NT2/D1 (cell line): ENCODE measurements at regions not wholly inside any gene's neighbourhood (a gene's known extent, or its start where the extent isn't known, plus 50 kb on each side); places are given as distances from the start of the nearest gene placed in this dataset.

Experiments used
- DNase-seq: peaks from one replicate; pipeline ENCODE4 v3.0.0-alpha.2; 2011; ENCODE audit warnings: low read depth, low spot score
- H3K27me3 ChIP-seq: 2 replicates; pipeline ENCODE4 v1.6.0; 2011; ENCODE audit warnings: mild to moderate bottlenecking; ENCODE audit not compliant: insufficient read length, insufficient read depth
- H3K36me3 ChIP-seq: 2 replicates; pipeline ENCODE4 v1.6.1; 2011; ENCODE audit warnings: mild to moderate bottlenecking, low read length, mixed read lengths; ENCODE audit not compliant: insufficient read depth, insufficient read length
- H3K4me1 ChIP-seq: 2 replicates; pipeline ENCODE4 v1.5.1; 2011; ENCODE audit not compliant: insufficient read depth, insufficient read length
- H3K4me3 ChIP-seq: 2 replicates; pipeline ENCODE4 v1.5.1; 2011; ENCODE audit warnings: low read depth; ENCODE audit not compliant: insufficient read length
- H3K9ac ChIP-seq: 2 replicates; pipeline ENCODE4 v1.6.0; 2011; ENCODE audit warnings: low read depth; ENCODE audit not compliant: insufficient read length
- H3K9me3 ChIP-seq: 2 replicates; pipeline ENCODE4 v1.5.1; 2011; ENCODE audit warnings: mild to moderate bottlenecking, low read length; ENCODE audit not compliant: insufficient read depth
- SUZ12 ChIP-seq: IDR thresholded peaks from 2 replicates; pipeline ENCODE4 v1.6.1; 2011; ENCODE audit not compliant: insufficient read length, insufficient read depth; ENCODE audit errors: extremely low read depth
- YY1 ChIP-seq: IDR thresholded peaks from 2 replicates; pipeline ENCODE4 v1.6.1; 2011; ENCODE audit not compliant: insufficient read length, insufficient read depth
- ZNF274 ChIP-seq: IDR thresholded peaks from 2 replicates; pipeline ENCODE4 v1.6.1; 2011; ENCODE audit warnings: mild to moderate bottlenecking, low read depth, low read length

GRCh38 chr4:175238827-175239517, 320.8 kb downstream of the ADAM29 start:
- Histone ChIP-seq H3K4me3 (no peak overlapping the region), H3K4me1 (no peaks in the 10 kb centered on the region), H3K27me3 (no peaks in the 10 kb centered on the region), H3K9ac (no peak overlapping the region), H3K36me3 (no peaks in the 10 kb centered on the region), H3K9me3 (no peaks in the 10 kb centered on the region)
- TF ChIP-seq ZNF274 (no peak), YY1 (no peak), SUZ12 (no peak)
- no peak for DNase-seq

GRCh38 chr4:175246941-175247340, 328.8 kb downstream of the ADAM29 start:
- no peak for DNase-seq
- TF ChIP-seq ZNF274: no peak
- no peak for TF ChIP-seq YY1
- no peak for TF ChIP-seq SUZ12
- Histone ChIP-seq H3K27me3 (no peaks in the 10 kb centered on the region), H3K9ac (no peak overlapping the region), H3K4me1 (no peaks in the 10 kb centered on the region), H3K4me3 (no peak overlapping the region), H3K36me3 (no peaks in the 10 kb centered on the region), H3K9me3 (no peaks in the 10 kb centered on the region)

- TF ChIP-seq YY1 (no peak), ZNF274 (no peak), SUZ12 (no peak)
- no peaks in the 10 kb centered on the region for H3K9me3 ChIP-seq
- H3K9ac ChIP-seq: no peak overlapping the region
- no peak overlapping the region for H3K4me3 ChIP-seq
- H3K27me3 ChIP-seq: no peaks in the 10 kb centered on the region
- no peaks in the 10 kb centered on the region for H3K36me3 ChIP-seq
- no peak for DNase-seq
- H3K4me1 ChIP-seq: no peaks in the 10 kb centered on the region
These were observed 334.5 kb downstream of the ADAM29 start for GRCh38 chr4:175252642-175253041.

GRCh38 chr4:175253184-175253902, 335.2 kb downstream of the ADAM29 start:
- Histone ChIP-seq H3K4me3 (no peak overlapping the region), H3K9me3 (no peaks in the 10 kb centered on the region), H3K27me3 (no peaks in the 10 kb centered on the region), H3K4me1 (no peaks in the 10 kb centered on the region), H3K36me3 (no peaks in the 10 kb centered on the region), H3K9ac (no peak overlapping the region)
- TF ChIP-seq YY1: no peak
- no peak for TF ChIP-seq ZNF274
- TF ChIP-seq SUZ12: no peak
- no peak for DNase-seq

GRCh38 chr4:175263537-175263936, 345.4 kb downstream of the ADAM29 start:
- H3K9me3 ChIP-seq: no peaks in the 10 kb centered on the region
- no peak overlapping the region for H3K4me3 ChIP-seq
- no peaks in the 10 kb centered on the region for H3K4me1 ChIP-seq
- TF ChIP-seq ZNF274: no peak
- TF ChIP-seq YY1: no peak
- no peak for TF ChIP-seq SUZ12
- no peaks in the 10 kb centered on the region for H3K36me3 ChIP-seq
- DNase-seq: no peak
- H3K27me3 ChIP-seq: no peaks in the 10 kb centered on the region
- no peak overlapping the region for H3K9ac ChIP-seq

GRCh38 chr4:175271010-175271630, 353.0 kb downstream of the ADAM29 start:
- DNase-seq: no peak
- Histone ChIP-seq H3K4me1 (no peaks in the 10 kb centered on the region), H3K9ac (no peak overlapping the region), H3K36me3 (no peaks in the 10 kb centered on the region), H3K27me3 (no peaks in the 10 kb centered on the region), H3K4me3 (no peak overlapping the region), H3K9me3 (no peaks in the 10 kb centered on the region)
- TF ChIP-seq YY1 (no peak), SUZ12 (no peak), ZNF274 (no peak)

- TF ChIP-seq ZNF274 (no peak), SUZ12 (no peak), YY1 (no peak)
- no peak overlapping the region for H3K9ac ChIP-seq
- H3K36me3 ChIP-seq: no peaks in the 10 kb centered on the region
- H3K4me1 ChIP-seq: no peaks in the 10 kb centered on the region
- H3K27me3 ChIP-seq: no peaks in the 10 kb centered on the region
- DNase-seq: no peak
- no peaks in the 10 kb centered on the region for H3K9me3 ChIP-seq
- no peak overlapping the region for H3K4me3 ChIP-seq
These were observed 356.0 kb downstream of the ADAM29 start for GRCh38 chr4:175273995-175274753.
